WTC11 (cell line): ENCODE measurements at regions not wholly inside any gene's neighbourhood (a gene's known extent, or its start where the extent isn't known, plus 50 kb on each side); places are given as distances from the start of the nearest gene placed in this dataset.

Source experiments
- ATAC-seq: fragments of 200-7000 bp; cut with Tn5 transposase; 2 replicates; pipeline ENCODE4 v1.10.0; 2021; ENCODE audit warnings: mild to moderate bottlenecking, moderate library complexity
- CTCF ChIA-PET: fragments of 300-600 bp; sonication (Branson Sonifier 250); formaldehyde crosslinking; loops from one replicate; lab custom pipeline; 2021; ENCODE audit warnings: antibody characterized with exemption; lab: Charles Lee
- POLR2A ChIA-PET: fragments of 350-600 bp; sonication (Branson Sonifier 250); formaldehyde crosslinking; loops from one replicate; lab custom pipeline; 2021; ENCODE audit warnings: antibody characterized with exemption; lab: Charles Lee
- DNase-seq: peaks from one replicate; pipeline ENCODE4 v3.0.0; 2021; ENCODE audit warnings: low spot score
- H3K27ac Mint-ChIP-seq: 2 replicates; pipeline ENCODE4 v1.8.0; 2021; ENCODE audit warnings: mixed read lengths
- H3K27me3 Mint-ChIP-seq: 2 replicates; pipeline ENCODE4 v1.8.0; 2021; ENCODE audit warnings: low read depth, mild to moderate bottlenecking, moderate library complexity, mixed read lengths
- H3K36me3 Mint-ChIP-seq: 2 replicates; pipeline ENCODE4 v1.8.0; 2021; ENCODE audit warnings: mixed read lengths
- H3K4me1 Mint-ChIP-seq: 2 replicates; pipeline ENCODE4 v1.8.0; 2022; ENCODE audit warnings: mixed read lengths
- H3K4me3 Mint-ChIP-seq: 2 replicates; pipeline ENCODE4 v1.8.0; 2021; ENCODE audit warnings: mild to moderate bottlenecking, moderate library complexity, mixed read lengths
- H3K9me3 Mint-ChIP-seq: 2 replicates; pipeline ENCODE4 v1.8.0; 2021; ENCODE audit warnings: mixed read lengths
- CBFB ChIP-seq: sonication (generic); formaldehyde crosslinking; IDR thresholded peaks from 2 replicates; pipeline ENCODE4 v1.8.1; 2022; ENCODE audit warnings: mild to moderate bottlenecking, low read depth, missing genetic modification reagents
- CREB1 ChIP-seq: sonication (generic); formaldehyde crosslinking; IDR thresholded peaks from 2 replicates; pipeline ENCODE4 v1.8.0; 2023; ENCODE audit warnings: mild to moderate bottlenecking, missing genetic modification reagents
- CREM ChIP-seq: sonication (generic); formaldehyde crosslinking; IDR thresholded peaks from 2 replicates; pipeline ENCODE4 v1.8.1; 2022; ENCODE audit warnings: mild to moderate bottlenecking, missing genetic modification reagents, moderate library complexity
- GABPB1 ChIP-seq: sonication (generic); formaldehyde crosslinking; IDR thresholded peaks from 2 replicates; pipeline ENCODE4 v1.8.1; 2023; ENCODE audit warnings: mild to moderate bottlenecking, missing genetic modification reagents
- JAZF1 ChIP-seq: fragments of 250-450 bp; sonication (Bioruptor Pico); IDR thresholded peaks from 2 replicates; pipeline ENCODE4 v1.9.0; 2021; ENCODE audit warnings: moderate library complexity, mild to moderate bottlenecking, inconsistent platforms
- NR1H2 ChIP-seq: sonication (generic); formaldehyde crosslinking; IDR thresholded peaks from 2 replicates; pipeline ENCODE4 v1.9.0; 2021; ENCODE audit warnings: mild to moderate bottlenecking, moderate library complexity, missing genetic modification reagents
- RELA ChIP-seq: sonication (generic); formaldehyde crosslinking; IDR thresholded peaks from 2 replicates; pipeline ENCODE4 v1.8.1; 2022; ENCODE audit warnings: missing genetic modification reagents, mild to moderate bottlenecking, borderline replicate concordance
- SP1 ChIP-seq: sonication (generic); formaldehyde crosslinking; conservative IDR thresholded peaks from 2 replicates; pipeline ENCODE4 v1.8.1; 2022; ENCODE audit warnings: missing genetic modification reagents
- ZNF263 ChIP-seq: sonication (generic); formaldehyde crosslinking; IDR thresholded peaks from 2 replicates; pipeline ENCODE4 v1.8.1; 2022; ENCODE audit warnings: low read depth, mild to moderate bottlenecking, moderate library complexity, missing genetic modification reagents
- ZNF416 ChIP-seq: fragments of 250-450 bp; sonication (Bioruptor Pico); IDR thresholded peaks from 2 replicates; pipeline ENCODE4 v1.9.0; 2021; ENCODE audit warnings: mild to moderate bottlenecking, inconsistent platforms
- ZNF423 ChIP-seq: fragments of 250-450 bp; sonication (Bioruptor Pico); IDR thresholded peaks from 2 replicates; pipeline ENCODE4 v2.1.2; 2022; ENCODE audit warnings: mild to moderate bottlenecking, moderate library complexity
- ZNF671 ChIP-seq: fragments of 250-450 bp; sonication (Bioruptor Pico); IDR thresholded peaks from 2 replicates; pipeline ENCODE4 v1.8.0; 2021; ENCODE audit warnings: mild to moderate bottlenecking
- TF ChIP-seq, protein P1 (sequence below): sonication (generic); formaldehyde crosslinking; IDR thresholded peaks from 2 replicates; pipeline ENCODE4 v1.8.1; 2023; ENCODE audit warnings: mild to moderate bottlenecking, missing genetic modification reagents, moderate library complexity
- TF ChIP-seq, protein P2 (sequence below): sonication (generic); formaldehyde crosslinking; IDR thresholded peaks from 2 replicates; pipeline ENCODE4 v1.8.1; 2023; ENCODE audit warnings: mild to moderate bottlenecking, missing genetic modification reagents, borderline replicate concordance
- TF ChIP-seq, protein P3 (sequence below): fragments of 250-450 bp; sonication (Bioruptor Pico); IDR thresholded peaks from 2 replicates; pipeline ENCODE4 v1.9.0; 2021; ENCODE audit warnings: mild to moderate bottlenecking
- TF ChIP-seq, protein P4 (sequence below): sonication (generic); formaldehyde crosslinking; IDR thresholded peaks from 2 replicates; pipeline ENCODE4 v1.8.0; 2022; ENCODE audit warnings: mild to moderate bottlenecking, missing genetic modification reagents
- TF ChIP-seq, protein P5 (sequence below): sonication (generic); formaldehyde crosslinking; IDR thresholded peaks from 2 replicates; pipeline ENCODE4 v1.8.1; 2023; ENCODE audit warnings: mild to moderate bottlenecking, missing genetic modification reagents
- TF ChIP-seq, protein P6 (sequence below): sonication (generic); formaldehyde crosslinking; IDR thresholded peaks from 2 replicates; pipeline ENCODE4 v1.8.1; 2023; ENCODE audit warnings: mild to moderate bottlenecking, moderate library complexity, missing genetic modification reagents
- TF ChIP-seq, protein P7 (sequence below): sonication (generic); formaldehyde crosslinking; conservative IDR thresholded peaks from 2 replicates; pipeline ENCODE4 v1.8.1; 2022; ENCODE audit warnings: mild to moderate bottlenecking, missing genetic modification reagents
- TF ChIP-seq, protein P8 (sequence below): sonication (generic); formaldehyde crosslinking; IDR thresholded peaks from 2 replicates; pipeline ENCODE4 v1.8.0; 2022; ENCODE audit warnings: missing genetic modification reagents
- TF ChIP-seq, protein P9 (sequence below): fragments of 250-450 bp; sonication (Bioruptor Pico); IDR thresholded peaks from 2 replicates; pipeline ENCODE4 v1.8.0; 2021; ENCODE audit warnings: mild to moderate bottlenecking

DNA sequence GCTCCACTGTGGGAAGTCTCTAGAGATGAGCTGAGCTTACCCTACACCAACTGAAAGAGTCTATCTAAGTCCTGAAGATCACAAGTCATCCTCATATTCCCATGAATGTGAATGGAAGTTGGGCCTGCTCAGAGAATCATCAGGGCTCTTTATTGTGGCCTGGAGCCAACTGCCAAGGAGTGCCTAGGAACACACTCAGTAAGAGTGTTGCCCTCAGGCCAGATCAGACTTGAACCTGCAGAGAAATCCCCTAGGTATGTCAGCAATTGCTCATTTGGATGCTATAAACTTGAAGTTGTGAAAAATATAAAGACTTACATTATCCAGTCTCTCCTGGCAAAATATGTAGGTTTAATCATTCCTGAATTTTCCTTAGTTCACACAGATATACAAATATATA lies 1070.2 kb downstream of the EFNB2 start (continued):
- TF ChIP-seq, protein P1, sequence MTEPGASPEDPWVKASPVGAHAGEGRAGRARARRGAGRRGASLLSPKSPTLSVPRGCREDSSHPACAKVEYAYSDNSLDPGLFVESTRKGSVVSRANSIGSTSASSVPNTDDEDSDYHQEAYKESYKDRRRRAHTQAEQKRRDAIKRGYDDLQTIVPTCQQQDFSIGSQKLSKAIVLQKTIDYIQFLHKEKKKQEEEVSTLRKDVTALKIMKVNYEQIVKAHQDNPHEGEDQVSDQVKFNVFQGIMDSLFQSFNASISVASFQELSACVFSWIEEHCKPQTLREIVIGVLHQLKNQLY (CRISPR knock-in tag): no peak

DNA sequence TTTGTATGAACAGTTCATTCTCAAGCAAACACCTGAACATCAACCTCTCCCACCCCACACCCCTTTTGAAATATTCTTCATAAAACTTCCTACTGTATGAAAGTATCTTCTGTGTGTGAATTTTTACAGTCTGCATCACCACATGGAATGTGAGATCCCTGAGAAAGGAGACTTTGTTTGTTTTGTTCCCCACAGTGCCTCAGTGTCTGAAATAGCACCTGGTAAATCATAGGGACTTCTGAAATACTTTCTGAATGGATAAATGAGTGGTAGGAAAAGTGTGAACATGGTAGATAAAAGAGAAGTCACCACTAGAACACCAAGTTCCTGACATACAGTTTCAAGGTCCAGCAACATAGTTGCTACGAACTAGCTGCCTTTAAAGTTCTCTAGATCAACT lies 1071.2 kb downstream of the EFNB2 start:
- no peak for DNase-seq
- TF ChIP-seq ZNF416 (CRISPR knock-in tag): no peak
- TF ChIP-seq ZNF263 (CRISPR knock-in tag): no peak
- no peak for TF ChIP-seq CBFB (CRISPR knock-in tag)
- TF ChIP-seq, protein P2, sequence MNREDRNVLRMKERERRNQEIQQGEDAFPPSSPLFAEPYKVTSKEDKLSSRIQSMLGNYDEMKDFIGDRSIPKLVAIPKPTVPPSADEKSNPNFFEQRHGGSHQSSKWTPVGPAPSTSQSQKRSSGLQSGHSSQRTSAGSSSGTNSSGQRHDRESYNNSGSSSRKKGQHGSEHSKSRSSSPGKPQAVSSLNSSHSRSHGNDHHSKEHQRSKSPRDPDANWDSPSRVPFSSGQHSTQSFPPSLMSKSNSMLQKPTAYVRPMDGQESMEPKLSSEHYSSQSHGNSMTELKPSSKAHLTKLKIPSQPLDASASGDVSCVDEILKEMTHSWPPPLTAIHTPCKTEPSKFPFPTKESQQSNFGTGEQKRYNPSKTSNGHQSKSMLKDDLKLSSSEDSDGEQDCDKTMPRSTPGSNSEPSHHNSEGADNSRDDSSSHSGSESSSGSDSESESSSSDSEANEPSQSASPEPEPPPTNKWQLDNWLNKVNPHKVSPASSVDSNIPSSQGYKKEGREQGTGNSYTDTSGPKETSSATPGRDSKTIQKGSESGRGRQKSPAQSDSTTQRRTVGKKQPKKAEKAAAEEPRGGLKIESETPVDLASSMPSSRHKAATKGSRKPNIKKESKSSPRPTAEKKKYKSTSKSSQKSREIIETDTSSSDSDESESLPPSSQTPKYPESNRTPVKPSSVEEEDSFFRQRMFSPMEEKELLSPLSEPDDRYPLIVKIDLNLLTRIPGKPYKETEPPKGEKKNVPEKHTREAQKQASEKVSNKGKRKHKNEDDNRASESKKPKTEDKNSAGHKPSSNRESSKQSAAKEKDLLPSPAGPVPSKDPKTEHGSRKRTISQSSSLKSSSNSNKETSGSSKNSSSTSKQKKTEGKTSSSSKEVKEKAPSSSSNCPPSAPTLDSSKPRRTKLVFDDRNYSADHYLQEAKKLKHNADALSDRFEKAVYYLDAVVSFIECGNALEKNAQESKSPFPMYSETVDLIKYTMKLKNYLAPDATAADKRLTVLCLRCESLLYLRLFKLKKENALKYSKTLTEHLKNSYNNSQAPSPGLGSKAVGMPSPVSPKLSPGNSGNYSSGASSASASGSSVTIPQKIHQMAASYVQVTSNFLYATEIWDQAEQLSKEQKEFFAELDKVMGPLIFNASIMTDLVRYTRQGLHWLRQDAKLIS (CRISPR knock-in tag): no peak
- TF ChIP-seq, protein P3, sequence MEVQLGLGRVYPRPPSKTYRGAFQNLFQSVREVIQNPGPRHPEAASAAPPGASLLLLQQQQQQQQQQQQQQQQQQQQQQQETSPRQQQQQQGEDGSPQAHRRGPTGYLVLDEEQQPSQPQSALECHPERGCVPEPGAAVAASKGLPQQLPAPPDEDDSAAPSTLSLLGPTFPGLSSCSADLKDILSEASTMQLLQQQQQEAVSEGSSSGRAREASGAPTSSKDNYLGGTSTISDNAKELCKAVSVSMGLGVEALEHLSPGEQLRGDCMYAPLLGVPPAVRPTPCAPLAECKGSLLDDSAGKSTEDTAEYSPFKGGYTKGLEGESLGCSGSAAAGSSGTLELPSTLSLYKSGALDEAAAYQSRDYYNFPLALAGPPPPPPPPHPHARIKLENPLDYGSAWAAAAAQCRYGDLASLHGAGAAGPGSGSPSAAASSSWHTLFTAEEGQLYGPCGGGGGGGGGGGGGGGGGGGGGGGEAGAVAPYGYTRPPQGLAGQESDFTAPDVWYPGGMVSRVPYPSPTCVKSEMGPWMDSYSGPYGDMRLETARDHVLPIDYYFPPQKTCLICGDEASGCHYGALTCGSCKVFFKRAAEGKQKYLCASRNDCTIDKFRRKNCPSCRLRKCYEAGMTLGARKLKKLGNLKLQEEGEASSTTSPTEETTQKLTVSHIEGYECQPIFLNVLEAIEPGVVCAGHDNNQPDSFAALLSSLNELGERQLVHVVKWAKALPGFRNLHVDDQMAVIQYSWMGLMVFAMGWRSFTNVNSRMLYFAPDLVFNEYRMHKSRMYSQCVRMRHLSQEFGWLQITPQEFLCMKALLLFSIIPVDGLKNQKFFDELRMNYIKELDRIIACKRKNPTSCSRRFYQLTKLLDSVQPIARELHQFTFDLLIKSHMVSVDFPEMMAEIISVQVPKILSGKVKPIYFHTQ (CRISPR knock-in tag): no peak
- TF ChIP-seq, protein P4, sequence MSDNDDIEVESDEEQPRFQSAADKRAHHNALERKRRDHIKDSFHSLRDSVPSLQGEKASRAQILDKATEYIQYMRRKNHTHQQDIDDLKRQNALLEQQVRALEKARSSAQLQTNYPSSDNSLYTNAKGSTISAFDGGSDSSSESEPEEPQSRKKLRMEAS (CRISPR knock-in tag): no peak
- TF ChIP-seq, protein P5, sequence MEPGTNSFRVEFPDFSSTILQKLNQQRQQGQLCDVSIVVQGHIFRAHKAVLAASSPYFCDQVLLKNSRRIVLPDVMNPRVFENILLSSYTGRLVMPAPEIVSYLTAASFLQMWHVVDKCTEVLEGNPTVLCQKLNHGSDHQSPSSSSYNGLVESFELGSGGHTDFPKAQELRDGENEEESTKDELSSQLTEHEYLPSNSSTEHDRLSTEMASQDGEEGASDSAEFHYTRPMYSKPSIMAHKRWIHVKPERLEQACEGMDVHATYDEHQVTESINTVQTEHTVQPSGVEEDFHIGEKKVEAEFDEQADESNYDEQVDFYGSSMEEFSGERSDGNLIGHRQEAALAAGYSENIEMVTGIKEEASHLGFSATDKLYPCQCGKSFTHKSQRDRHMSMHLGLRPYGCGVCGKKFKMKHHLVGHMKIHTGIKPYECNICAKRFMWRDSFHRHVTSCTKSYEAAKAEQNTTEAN (CRISPR knock-in tag): no peak
- TF ChIP-seq SP1 (CRISPR knock-in tag): no peak
- TF ChIP-seq, protein P6, sequence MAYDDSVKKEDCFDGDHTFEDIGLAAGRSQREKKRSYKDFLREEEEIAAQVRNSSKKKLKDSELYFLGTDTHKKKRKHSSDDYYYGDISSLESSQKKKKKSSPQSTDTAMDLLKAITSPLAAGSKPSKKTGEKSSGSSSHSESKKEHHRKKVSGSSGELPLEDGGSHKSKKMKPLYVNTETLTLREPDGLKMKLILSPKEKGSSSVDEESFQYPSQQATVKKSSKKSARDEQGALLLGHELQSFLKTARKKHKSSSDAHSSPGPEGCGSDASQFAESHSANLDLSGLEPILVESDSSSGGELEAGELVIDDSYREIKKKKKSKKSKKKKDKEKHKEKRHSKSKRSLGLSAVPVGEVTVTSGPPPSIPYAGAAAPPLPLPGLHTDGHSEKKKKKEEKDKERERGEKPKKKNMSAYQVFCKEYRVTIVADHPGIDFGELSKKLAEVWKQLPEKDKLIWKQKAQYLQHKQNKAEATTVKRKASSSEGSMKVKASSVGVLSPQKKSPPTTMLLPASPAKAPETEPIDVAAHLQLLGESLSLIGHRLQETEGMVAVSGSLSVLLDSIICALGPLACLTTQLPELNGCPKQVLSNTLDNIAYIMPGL: no peak
- no peak for TF ChIP-seq CREM
- no peak for TF ChIP-seq RELA
- TF ChIP-seq ZNF423 (CRISPR knock-in tag): no peak
- TF ChIP-seq, protein P7, sequence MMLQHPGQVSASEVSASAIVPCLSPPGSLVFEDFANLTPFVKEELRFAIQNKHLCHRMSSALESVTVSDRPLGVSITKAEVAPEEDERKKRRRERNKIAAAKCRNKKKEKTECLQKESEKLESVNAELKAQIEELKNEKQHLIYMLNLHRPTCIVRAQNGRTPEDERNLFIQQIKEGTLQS (CRISPR knock-in tag): no peak
- TF ChIP-seq, protein P8, sequence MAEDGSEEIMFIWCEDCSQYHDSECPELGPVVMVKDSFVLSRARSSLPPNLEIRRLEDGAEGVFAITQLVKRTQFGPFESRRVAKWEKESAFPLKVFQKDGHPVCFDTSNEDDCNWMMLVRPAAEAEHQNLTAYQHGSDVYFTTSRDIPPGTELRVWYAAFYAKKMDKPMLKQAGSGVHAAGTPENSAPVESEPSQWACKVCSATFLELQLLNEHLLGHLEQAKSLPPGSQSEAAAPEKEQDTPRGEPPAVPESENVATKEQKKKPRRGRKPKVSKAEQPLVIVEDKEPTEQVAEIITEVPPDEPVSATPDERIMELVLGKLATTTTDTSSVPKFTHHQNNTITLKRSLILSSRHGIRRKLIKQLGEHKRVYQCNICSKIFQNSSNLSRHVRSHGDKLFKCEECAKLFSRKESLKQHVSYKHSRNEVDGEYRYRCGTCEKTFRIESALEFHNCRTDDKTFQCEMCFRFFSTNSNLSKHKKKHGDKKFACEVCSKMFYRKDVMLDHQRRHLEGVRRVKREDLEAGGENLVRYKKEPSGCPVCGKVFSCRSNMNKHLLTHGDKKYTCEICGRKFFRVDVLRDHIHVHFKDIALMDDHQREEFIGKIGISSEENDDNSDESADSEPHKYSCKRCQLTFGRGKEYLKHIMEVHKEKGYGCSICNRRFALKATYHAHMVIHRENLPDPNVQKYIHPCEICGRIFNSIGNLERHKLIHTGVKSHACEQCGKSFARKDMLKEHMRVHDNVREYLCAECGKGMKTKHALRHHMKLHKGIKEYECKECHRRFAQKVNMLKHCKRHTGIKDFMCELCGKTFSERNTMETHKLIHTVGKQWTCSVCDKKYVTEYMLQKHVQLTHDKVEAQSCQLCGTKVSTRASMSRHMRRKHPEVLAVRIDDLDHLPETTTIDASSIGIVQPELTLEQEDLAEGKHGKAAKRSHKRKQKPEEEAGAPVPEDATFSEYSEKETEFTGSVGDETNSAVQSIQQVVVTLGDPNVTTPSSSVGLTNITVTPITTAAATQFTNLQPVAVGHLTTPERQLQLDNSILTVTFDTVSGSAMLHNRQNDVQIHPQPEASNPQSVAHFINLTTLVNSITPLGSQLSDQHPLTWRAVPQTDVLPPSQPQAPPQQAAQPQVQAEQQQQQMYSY (CRISPR knock-in tag): no peak
- TF ChIP-seq, protein P9, sequence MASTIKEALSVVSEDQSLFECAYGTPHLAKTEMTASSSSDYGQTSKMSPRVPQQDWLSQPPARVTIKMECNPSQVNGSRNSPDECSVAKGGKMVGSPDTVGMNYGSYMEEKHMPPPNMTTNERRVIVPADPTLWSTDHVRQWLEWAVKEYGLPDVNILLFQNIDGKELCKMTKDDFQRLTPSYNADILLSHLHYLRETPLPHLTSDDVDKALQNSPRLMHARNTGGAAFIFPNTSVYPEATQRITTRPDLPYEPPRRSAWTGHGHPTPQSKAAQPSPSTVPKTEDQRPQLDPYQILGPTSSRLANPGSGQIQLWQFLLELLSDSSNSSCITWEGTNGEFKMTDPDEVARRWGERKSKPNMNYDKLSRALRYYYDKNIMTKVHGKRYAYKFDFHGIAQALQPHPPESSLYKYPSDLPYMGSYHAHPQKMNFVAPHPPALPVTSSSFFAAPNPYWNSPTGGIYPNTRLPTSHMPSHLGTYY (CRISPR knock-in tag): no peak
- no peak for TF ChIP-seq NR1H2
- no peak for TF ChIP-seq JAZF1
- TF ChIP-seq CREB1 (CRISPR knock-in tag): no peak
- TF ChIP-seq ZNF671 (CRISPR knock-in tag): no peak
- TF ChIP-seq GABPB1: no peak
- H3K9me3 Mint-ChIP-seq: peaks cover 16% of the 10 kb centered on the region
- peaks cover 15% of the 10 kb centered on the region for H3K4me1 Mint-ChIP-seq
- ChIA-PET POLR2A (no interaction called here), CTCF (no interaction called here)
- no peak overlapping the region for H3K4me3 Mint-ChIP-seq
- no peak overlapping the region for H3K27ac Mint-ChIP-seq
- peaks cover 3% of the 10 kb centered on the region; the same call in 1 of the 2 replicates for H3K27me3 Mint-ChIP-seq
- H3K36me3 Mint-ChIP-seq: peaks cover 7% of the 10 kb centered on the region
- no peak for ATAC-seq
